Panc1 (cell line): ENCODE measurements at regions not wholly inside any gene's neighbourhood (a gene's known extent, or its start where the extent isn't known, plus 50 kb on each side); places are given as distances from the start of the nearest gene placed in this dataset.

Experiments
- ATAC-seq: fragments of 200-7000 bp; cut with Tn5 transposase; 2 replicates; pipeline ENCODE4 v1.9.1; 2020; ENCODE audit warnings: mild to moderate bottlenecking, moderate library complexity
- BruUV-seq: library from RNA; stranded (reverse); fragments of 400-500 nt; replicated peaks from 2 replicates; lab custom pipeline; 2021; lab: Mats Ljungman, UMichigan
- CTCF ChIA-PET: fragments of 300-600 bp; sonication (Branson Sonifier 250); formaldehyde crosslinking; loops from one replicate; lab custom pipeline; 2022; ENCODE audit warnings: antibody characterized with exemption; lab: Charles Lee
- POLR2A ChIA-PET: fragments of 300-600 bp; sonication (Branson Sonifier 250); formaldehyde crosslinking; loops from one replicate; lab custom pipeline; 2022; ENCODE audit warnings: antibody characterized with exemption; lab: Charles Lee
- DNase-seq: peaks from one replicate; pipeline ENCODE4 v3.0.0-alpha.2; 2010; ENCODE audit warnings: low read depth, low spot score
- H3K27ac ChIP-seq: 2 replicates; pipeline ENCODE4 v1.5.1; 2011; ENCODE audit warnings: mild to moderate bottlenecking, low read length, inconsistent platforms
- H3K27me3 ChIP-seq: fragments of 200-500 bp; sonication (Bioruptor generic); 2 replicates; pipeline ENCODE4 v1.6.0; 2014; ENCODE audit warnings: low read length, inconsistent platforms; ENCODE audit not compliant: control insufficient read depth, insufficient read depth
- H3K36me3 ChIP-seq: fragments of 200-500 bp; sonication (Bioruptor generic); 2 replicates; pipeline ENCODE4 v1.5.1; 2014; ENCODE audit warnings: inconsistent platforms, mild to moderate bottlenecking, low read length, moderate library complexity; ENCODE audit not compliant: control insufficient read depth, insufficient read depth
- H3K4me1 ChIP-seq: 2 replicates; pipeline ENCODE4 v1.5.1; 2011; ENCODE audit warnings: inconsistent platforms, mild to moderate bottlenecking, low read length, moderate library complexity; ENCODE audit not compliant: control insufficient read depth, insufficient read depth
- H3K4me3 ChIP-seq, 2 experiments: 2 replicates each; pipeline ENCODE4 v1.5.1; 2011 to 2012; ENCODE audit warnings: low read depth in 2 of 2, low read length in 2 of 2, mild to moderate bottlenecking in 2 of 2, inconsistent platforms in 1 of 2, moderate library complexity in 1 of 2
- H3K9me3 ChIP-seq: fragments of 200-500 bp; sonication (Bioruptor generic); 2 replicates; pipeline ENCODE4 v1.5.1; 2014; ENCODE audit warnings: low read depth, mild to moderate bottlenecking, inconsistent platforms, low read length, moderate library complexity; ENCODE audit not compliant: control insufficient read depth, insufficient read depth
- POLR2AphosphoS5 ChIP-seq: IDR thresholded peaks from 2 replicates; pipeline ENCODE4 v1.6.1; 2012; ENCODE audit warnings: mild to moderate bottlenecking, low read depth, low read length, moderate library complexity
- REST ChIP-seq, 2 experiments: IDR thresholded peaks; 2 replicates each; pipeline ENCODE4 v1.6.1; 2011 to 2012; ENCODE audit warnings: low read depth in 2 of 2, control low read depth in 1 of 2, low read length in 1 of 2, mild to moderate bottlenecking in 1 of 2, moderate library complexity in 1 of 2; ENCODE audit not compliant: insufficient read depth in 1 of 2
- SIN3A ChIP-seq: IDR thresholded peaks from 2 replicates; pipeline ENCODE4 v1.6.1; 2012; ENCODE audit warnings: low read depth, mild to moderate bottlenecking, low read length, moderate library complexity, borderline replicate concordance; ENCODE audit not compliant: insufficient read depth
- TCF7L2 ChIP-seq: IDR thresholded peaks from 2 replicates; pipeline ENCODE4 v1.6.1; 2011; ENCODE audit warnings: mild to moderate bottlenecking, low read depth, low read length, inconsistent platforms
- in situ Hi-C: cut with HindIII; loops from 2 replicates; pipeline ENCODE4 v1.10.0; 2016; ENCODE audit warnings: low sequenced_read_pairs, low pct_unique_long_range_greater_than_20kb
- intact Hi-C: fragments of 100-400 bp; cut with micrococcal nuclease; formaldehyde crosslinking; loops from one replicate; pipeline ENCODE4 v1.10.0; 2022; ENCODE audit not compliant: unreplicated experiment
- TF ChIP-seq, protein P1 (sequence below): fragments of 450-650 bp; IDR thresholded peaks from 2 replicates; pipeline ENCODE4 v1.5.1; 2017; ENCODE audit warnings: mild to moderate bottlenecking

GRCh38 chr14:106547735-106548434, 1021.5 kb downstream of the TMEM121 start:
- intact Hi-C loops: no loop called here
- POLR2A ChIA-PET: no interaction called here
- CTCF ChIA-PET: no interaction called here
- no peak for DNase-seq
- no peaks in the 10 kb centered on the region for H3K9me3 ChIP-seq
- no peak overlapping the region for H3K4me3 ChIP-seq
- in situ Hi-C loops: no loop called here
- BruUV-seq: no TSS peak
- H3K4me1 ChIP-seq: no peaks in the 10 kb centered on the region
- H3K27me3 ChIP-seq: no peaks in the 10 kb centered on the region
- no peak for ATAC-seq
- TF ChIP-seq, protein P1, sequence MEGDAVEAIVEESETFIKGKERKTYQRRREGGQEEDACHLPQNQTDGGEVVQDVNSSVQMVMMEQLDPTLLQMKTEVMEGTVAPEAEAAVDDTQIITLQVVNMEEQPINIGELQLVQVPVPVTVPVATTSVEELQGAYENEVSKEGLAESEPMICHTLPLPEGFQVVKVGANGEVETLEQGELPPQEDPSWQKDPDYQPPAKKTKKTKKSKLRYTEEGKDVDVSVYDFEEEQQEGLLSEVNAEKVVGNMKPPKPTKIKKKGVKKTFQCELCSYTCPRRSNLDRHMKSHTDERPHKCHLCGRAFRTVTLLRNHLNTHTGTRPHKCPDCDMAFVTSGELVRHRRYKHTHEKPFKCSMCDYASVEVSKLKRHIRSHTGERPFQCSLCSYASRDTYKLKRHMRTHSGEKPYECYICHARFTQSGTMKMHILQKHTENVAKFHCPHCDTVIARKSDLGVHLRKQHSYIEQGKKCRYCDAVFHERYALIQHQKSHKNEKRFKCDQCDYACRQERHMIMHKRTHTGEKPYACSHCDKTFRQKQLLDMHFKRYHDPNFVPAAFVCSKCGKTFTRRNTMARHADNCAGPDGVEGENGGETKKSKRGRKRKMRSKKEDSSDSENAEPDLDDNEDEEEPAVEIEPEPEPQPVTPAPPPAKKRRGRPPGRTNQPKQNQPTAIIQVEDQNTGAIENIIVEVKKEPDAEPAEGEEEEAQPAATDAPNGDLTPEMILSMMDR: no peak
- TF ChIP-seq REST (IDR thresholded peaks at IDR 0.05; ENCODE audit: insufficient read depth in 1 of 2, low read depth in 2 of 2, low read length in 1 of 2) (no peak), POLR2AphosphoS5 (no peak), SIN3A (no peak), TCF7L2 (no peak)
- no peak overlapping the region for H3K27ac ChIP-seq
- H3K36me3 ChIP-seq: no peaks in the 10 kb centered on the region

GRCh38 chr14:106549064-106549463, 1022.7 kb downstream of the TMEM121 start:
- TF ChIP-seq, protein P1: no peak
- TF ChIP-seq TCF7L2 (no peak), REST (IDR thresholded peaks at IDR 0.05; ENCODE audit: insufficient read depth in 1 of 2, low read depth in 2 of 2, low read length in 1 of 2) (no peak), SIN3A (no peak), POLR2AphosphoS5 (no peak)
- H3K36me3 ChIP-seq: no peaks in the 10 kb centered on the region
- ATAC-seq (no peak), DNase-seq (no peak)
- intact Hi-C loops (no loop called here), in situ Hi-C loops (no loop called here)
- no peaks in the 10 kb centered on the region for H3K9me3 ChIP-seq
- CTCF ChIA-PET: no interaction called here
- H3K4me1 ChIP-seq: no peaks in the 10 kb centered on the region
- H3K27me3 ChIP-seq: no peaks in the 10 kb centered on the region
- H3K4me3 ChIP-seq: no peak overlapping the region
- no TSS peak for BruUV-seq
- POLR2A ChIA-PET: no interaction called here
- H3K27ac ChIP-seq: no peak overlapping the region
